GM18951 (cell line): ENCODE measurements at regions not wholly inside any gene's neighbourhood (a gene's known extent, or its start where the extent isn't known, plus 50 kb on each side); places are given as distances from the start of the nearest gene placed in this dataset.

ENCODE experiments used
- POLR2A ChIP-seq: IDR thresholded peaks from 4 replicates; pipeline ENCODE4 v1.6.1; 2011; ENCODE audit warnings: mild to moderate bottlenecking; ENCODE audit not compliant: insufficient read length, insufficient read depth; ENCODE audit errors: extremely low read depth
- in situ Hi-C: fragments of 300-500 bp; cut with MboI; formaldehyde crosslinking; loops from one replicate; pipeline ENCODE4 v1.12.0; 2022; ENCODE audit warnings: low sequenced_read_pairs, mixed read lengths, inconsistent platforms; ENCODE audit not compliant: unreplicated experiment

GRCh38 chr5:152256580-152256979 is 148.5 kb downstream of the NMUR2 start:
- in situ Hi-C loops: no loop called here

GRCh38 chr5:152255411-152255810 is 149.7 kb downstream of the NMUR2 start:
- in situ Hi-C loops: no loop called here
- TF ChIP-seq POLR2A: no peak

More at GRCh38 chr5:152256580-152256979, 148.5 kb downstream of the NMUR2 start:
- TF ChIP-seq POLR2A: no peak

- in situ Hi-C loops: no loop called here
- no peak for TF ChIP-seq POLR2A
Measured at GRCh38 chr5:152247850-152248385, 157.2 kb downstream of the NMUR2 start.

DNA sequence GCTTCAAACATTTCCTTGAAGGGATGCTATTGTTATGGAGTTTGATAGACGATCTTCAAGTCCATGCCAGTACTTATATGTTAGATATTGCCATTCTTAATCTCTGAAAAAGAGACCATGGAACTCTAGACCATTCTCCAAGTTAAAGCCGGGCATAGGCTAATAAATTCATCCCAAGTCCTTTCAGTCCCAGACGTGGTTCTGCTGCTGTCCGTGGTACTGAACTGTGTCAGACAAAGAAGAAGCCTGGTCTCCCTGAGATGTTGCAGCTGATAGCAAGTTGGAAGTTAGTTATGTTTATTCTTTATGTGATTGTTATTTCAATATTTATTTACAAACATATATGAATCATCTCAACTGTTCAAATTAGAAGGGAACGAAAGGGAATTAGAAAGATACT is 158.7 kb downstream of the NMUR2 start:
- in situ Hi-C loops: no loop called here
- TF ChIP-seq POLR2A: no peak

DNA sequence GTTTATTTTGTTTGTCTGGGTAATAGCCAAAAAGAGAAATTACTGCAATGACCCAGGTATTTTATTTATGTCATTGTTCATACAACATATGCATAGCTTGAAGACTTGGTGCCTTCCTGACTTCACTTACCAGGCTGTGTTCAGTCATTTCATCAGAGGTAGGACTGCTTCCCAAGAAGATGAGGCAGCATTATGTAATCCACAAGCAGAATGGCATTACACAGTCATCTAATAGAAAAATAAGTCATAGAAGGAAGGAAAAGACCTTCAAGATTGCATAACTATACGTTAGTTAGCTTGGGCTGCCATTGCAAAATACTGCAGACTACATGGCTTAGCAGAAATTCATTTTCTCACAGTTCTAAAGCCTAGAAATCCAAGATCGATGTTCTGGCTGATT is 167.5 kb downstream of the NMUR2 start:
- TF ChIP-seq POLR2A: no peak
- in situ Hi-C loops: no loop called here

- in situ Hi-C loops: no loop called here
- TF ChIP-seq POLR2A: no peak
Measured at GRCh38 chr5:152226191-152226590, 178.9 kb downstream of the NMUR2 start.

GRCh38 chr5:152221721-152222629 is 183.1 kb downstream of the NMUR2 start:
- in situ Hi-C loops: no loop called here
- TF ChIP-seq POLR2A: no peak

DNA sequence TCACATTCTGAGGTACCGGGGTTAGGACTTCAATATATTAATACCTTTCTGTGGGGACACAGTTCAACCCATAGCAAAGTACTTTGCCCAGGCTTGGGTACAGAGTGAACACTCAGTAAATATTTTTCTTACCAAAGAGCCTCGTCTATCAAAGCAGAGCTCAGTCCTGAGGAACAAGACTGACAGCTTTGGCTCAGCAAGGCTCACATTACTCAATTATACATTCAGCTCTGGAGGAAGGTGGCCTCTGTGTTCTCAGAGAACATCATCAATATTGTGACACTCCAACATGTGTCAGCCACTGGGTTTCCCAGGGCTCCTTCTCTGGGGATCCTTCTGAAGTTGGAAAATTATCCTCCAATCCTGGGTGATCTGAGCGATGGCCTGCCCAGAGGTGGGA is 186.4 kb downstream of the NMUR2 start:
- no peak for TF ChIP-seq POLR2A
- in situ Hi-C loops: no loop called here

- TF ChIP-seq POLR2A: no peak
- in situ Hi-C loops: no loop called here
Measured at GRCh38 chr5:152205804-152206203, 199.3 kb downstream of the NMUR2 start.

- in situ Hi-C loops: no loop called here
- no peak for TF ChIP-seq POLR2A
Measured at GRCh38 chr5:152202321-152202720, 202.8 kb downstream of the NMUR2 start.

GRCh38 chr5:152193391-152194107 is 211.5 kb downstream of the NMUR2 start:
- in situ Hi-C loops: no loop called here
- no peak for TF ChIP-seq POLR2A

- TF ChIP-seq POLR2A: no peak
- in situ Hi-C loops: no loop called here
Measured at GRCh38 chr5:152188251-152188650, 216.8 kb downstream of the NMUR2 start.

- in situ Hi-C loops: no loop called here
Measured at GRCh38 chr5:152187668-152188067, 217.4 kb downstream of the NMUR2 start.

DNA sequence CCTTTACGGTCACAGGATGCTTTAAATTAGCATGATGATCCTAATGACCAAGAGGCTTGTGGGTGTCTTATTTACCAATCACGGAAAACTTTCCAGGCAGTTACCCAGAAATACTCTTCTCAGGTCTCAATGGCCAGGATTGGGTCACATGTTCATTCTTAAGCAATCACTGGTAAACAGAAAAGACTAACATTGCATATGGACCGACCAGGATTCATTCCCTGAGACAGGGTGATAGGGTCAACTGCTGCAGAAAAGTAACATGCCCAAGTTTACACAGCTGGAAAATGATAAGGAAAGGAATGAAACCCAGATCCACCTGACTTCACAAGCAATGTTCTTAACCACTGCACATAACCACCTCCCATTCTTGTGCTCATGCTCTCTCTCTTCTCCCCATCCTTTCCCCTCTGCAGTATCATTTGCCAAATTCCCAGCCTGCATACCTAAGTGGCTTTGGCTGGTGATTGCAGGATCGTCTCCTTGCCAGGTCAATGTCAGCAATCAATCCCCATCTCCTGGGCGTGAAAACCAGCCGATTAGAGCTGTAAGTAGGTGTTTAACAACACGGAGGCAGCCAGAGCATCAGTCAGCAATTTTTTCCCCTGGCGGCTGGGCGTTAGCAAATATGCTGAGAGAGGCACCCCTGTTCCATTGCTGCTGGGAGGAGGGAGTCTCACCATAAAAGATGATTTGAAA is 219.4 kb downstream of the NMUR2 start:
- no peak for TF ChIP-seq POLR2A

More at GRCh38 chr5:152187668-152188067, 217.4 kb downstream of the NMUR2 start:
- no peak for TF ChIP-seq POLR2A

More for the DNA sequence above, 219.4 kb downstream of the NMUR2 start:
- in situ Hi-C loops: no loop called here
